Right ventricle myocardium inferior (tissue), 1 donor: ENCODE measurements at regions not wholly inside any gene's neighbourhood (a gene's known extent, or its start where the extent isn't known, plus 50 kb on each side); places are given as distances from the start of the nearest gene placed in this dataset.

Experiments used
- ATAC-seq: fragments of 200-7000 bp; cut with Tn5 transposase; one replicate; pipeline ENCODE4 v1.9.1; 2020; ENCODE audit warnings: mild to moderate bottlenecking, moderate library complexity
- DNase-seq: peaks from one replicate; pipeline ENCODE4 v3.0.0; 2021; ENCODE audit errors: missing footprints
- intact Hi-C: fragments of 100-400 bp; cut with DNase I; formaldehyde crosslinking; loops from one replicate; pipeline ENCODE4 v1.11.0; 2022
- donor health status: DM: no; HTN: yes; CAD: no; lungs with severe emphysema.

- intact Hi-C loops: no loop called here
- DNase-seq (no peak), ATAC-seq (no peak)
Observed at GRCh38 chr11:123245567-123245966, 50.5 kb upstream of the CLMP start.
